HAP-1 (cell line): ENCODE measurements at regions not wholly inside any gene's neighbourhood (a gene's known extent, or its start where the extent isn't known, plus 50 kb on each side); places are given as distances from the start of the nearest gene placed in this dataset.

Source experiments
- DNase-seq, 2 experiments: peaks; one replicate each; pipeline ENCODE4 v3.0.0-alpha.2; 2016 to 2020; ENCODE audit warnings: low spot score in 2 of 2
- H3K27me3 ChIP-seq: fragments of 250-450 bp; sonication (Bioruptor Pico); 2 replicates; pipeline ENCODE4 v1.5.1; 2020; ENCODE audit warnings: low read depth, mild to moderate bottlenecking, moderate library complexity
- H3K36me3 ChIP-seq: fragments of 250-450 bp; sonication (Bioruptor Pico); replicated peaks from 2 replicates; pipeline ENCODE4 v1.5.1; 2020; ENCODE audit warnings: mild to moderate bottlenecking
- H3K4me1 ChIP-seq: fragments of 250-450 bp; sonication (Bioruptor Pico); 2 replicates; pipeline ENCODE4 v1.5.1; 2020; ENCODE audit warnings: mild to moderate bottlenecking
- H3K4me3 ChIP-seq: fragments of 250-450 bp; sonication (Bioruptor Pico); 2 replicates; pipeline ENCODE4 v1.5.1; 2020; ENCODE audit warnings: mild to moderate bottlenecking, moderate library complexity
- H3K9me3 ChIP-seq: fragments of 250-450 bp; sonication (Bioruptor Pico); 2 replicates; pipeline ENCODE4 v1.5.1; 2020; ENCODE audit warnings: mild to moderate bottlenecking, moderate library complexity
- in situ Hi-C: fragments of 300-500 bp; cut with MboI; formaldehyde crosslinking; loops from 3 replicates; pipeline ENCODE4 v1.14.3; 2020; ENCODE audit warnings: low sequenced_read_pairs, inconsistent platforms, mixed read lengths

GRCh38 chr5:92992073-92992472 lies 588.9 kb downstream of the NR2F1-AS1 start:
- Histone ChIP-seq H3K36me3 (no peaks in the 10 kb centered on the region), H3K9me3 (no peaks in the 10 kb centered on the region), H3K4me1 (no peaks in the 10 kb centered on the region), H3K27me3 (no peaks in the 10 kb centered on the region), H3K4me3 (no peak overlapping the region)
- in situ Hi-C loops, result no loop called here
- DNase-seq, result no peak

- in situ Hi-C loops, result no loop called here
- Histone ChIP-seq H3K27me3 (no peaks in the 10 kb centered on the region), H3K36me3 (no peaks in the 10 kb centered on the region)
Measured at GRCh38 chr5:92991581-92992067, 589.4 kb downstream of the NR2F1-AS1 start.

GRCh38 chr5:92990771-92991170 lies 590.2 kb downstream of the NR2F1-AS1 start:
- DNase-seq, result peak; percentile 22 to 36
- Histone ChIP-seq H3K4me3 (no peak overlapping the region), H3K9me3 (no peaks in the 10 kb centered on the region), H3K36me3 (no peaks in the 10 kb centered on the region), H3K4me1 (no peaks in the 10 kb centered on the region), H3K27me3 (no peaks in the 10 kb centered on the region)
- in situ Hi-C loops, result no loop called here

More at GRCh38 chr5:92991581-92992067, 589.4 kb downstream of the NR2F1-AS1 start:
- Histone ChIP-seq H3K4me3 (no peak overlapping the region), H3K9me3 (no peaks in the 10 kb centered on the region), H3K4me1 (no peaks in the 10 kb centered on the region)
- DNase-seq, result peak in 1 of 2 experiments; percentile 43

GRCh38 chr5:92981001-92981400 lies 600.0 kb downstream of the NR2F1-AS1 start:
- no peaks in the 10 kb centered on the region for H3K4me1 ChIP-seq
- no peaks in the 10 kb centered on the region for H3K36me3 ChIP-seq
- no peak overlapping the region for H3K4me3 ChIP-seq
- no peaks in the 10 kb centered on the region for H3K9me3 ChIP-seq
- in situ Hi-C loops, result no loop called here
- no peak for DNase-seq
- H3K27me3 ChIP-seq, result no peaks in the 10 kb centered on the region

- in situ Hi-C loops, result no loop called here
- no peak for DNase-seq
- no peak overlapping the region for H3K4me3 ChIP-seq
- no peaks in the 10 kb centered on the region for H3K9me3 ChIP-seq
- H3K4me1 ChIP-seq, result no peaks in the 10 kb centered on the region
- H3K27me3 ChIP-seq, result no peaks in the 10 kb centered on the region
- no peaks in the 10 kb centered on the region for H3K36me3 ChIP-seq
Measured at GRCh38 chr5:92980491-92980890, 600.5 kb downstream of the NR2F1-AS1 start.

GRCh38 chr5:92979716-92980115 lies 601.3 kb downstream of the NR2F1-AS1 start:
- DNase-seq, result no peak
- in situ Hi-C loops, result no loop called here
- no peaks in the 10 kb centered on the region for H3K36me3 ChIP-seq
- H3K4me1 ChIP-seq, result no peaks in the 10 kb centered on the region
- no peak overlapping the region for H3K4me3 ChIP-seq
- H3K27me3 ChIP-seq, result no peaks in the 10 kb centered on the region
- no peaks in the 10 kb centered on the region for H3K9me3 ChIP-seq

GRCh38 chr5:92977846-92978540 lies 603.0 kb downstream of the NR2F1-AS1 start:
- no peak for DNase-seq
- Histone ChIP-seq H3K36me3 (no peaks in the 10 kb centered on the region), H3K4me3 (no peak overlapping the region), H3K27me3 (no peaks in the 10 kb centered on the region), H3K9me3 (no peaks in the 10 kb centered on the region), H3K4me1 (no peaks in the 10 kb centered on the region)
- in situ Hi-C loops, result no loop called here

GRCh38 chr5:92976156-92976555 lies 604.9 kb downstream of the NR2F1-AS1 start:
- no peak for DNase-seq
- Histone ChIP-seq H3K4me1 (no peaks in the 10 kb centered on the region), H3K27me3 (no peaks in the 10 kb centered on the region), H3K9me3 (no peaks in the 10 kb centered on the region), H3K36me3 (no peaks in the 10 kb centered on the region), H3K4me3 (no peak overlapping the region)
- in situ Hi-C loops, result no loop called here

GRCh38 chr5:92969781-92970237 lies 611.2 kb downstream of the NR2F1-AS1 start:
- in situ Hi-C loops, result no loop called here
- no peaks in the 10 kb centered on the region for H3K4me1 ChIP-seq

GRCh38 chr5:92969191-92969780 lies 611.7 kb downstream of the NR2F1-AS1 start:
- H3K36me3 ChIP-seq, result no peaks in the 10 kb centered on the region
- H3K4me1 ChIP-seq, result no peaks in the 10 kb centered on the region
- H3K9me3 ChIP-seq, result no peaks in the 10 kb centered on the region
- no peaks in the 10 kb centered on the region for H3K27me3 ChIP-seq
- no peak for DNase-seq
- in situ Hi-C loops, result no loop called here
- no peak overlapping the region for H3K4me3 ChIP-seq

More at GRCh38 chr5:92969781-92970237, 611.2 kb downstream of the NR2F1-AS1 start:
- Histone ChIP-seq H3K9me3 (no peaks in the 10 kb centered on the region), H3K36me3 (no peaks in the 10 kb centered on the region), H3K27me3 (no peaks in the 10 kb centered on the region), H3K4me3 (no peak overlapping the region)
- DNase-seq, result no peak

- in situ Hi-C loops, result no loop called here
- no peaks in the 10 kb centered on the region for H3K9me3 ChIP-seq
- no peak overlapping the region for H3K4me3 ChIP-seq
- H3K27me3 ChIP-seq, result no peaks in the 10 kb centered on the region
- H3K4me1 ChIP-seq, result no peaks in the 10 kb centered on the region
- DNase-seq, result no peak
- H3K36me3 ChIP-seq, result no peaks in the 10 kb centered on the region
Measured at GRCh38 chr5:92963800-92964199, 617.2 kb downstream of the NR2F1-AS1 start.

- H3K4me1 ChIP-seq, result no peaks in the 10 kb centered on the region
- no peaks in the 10 kb centered on the region for H3K27me3 ChIP-seq
- DNase-seq, result peak; percentile 43 to 61
- H3K36me3 ChIP-seq, result no peaks in the 10 kb centered on the region
- H3K9me3 ChIP-seq, result no peaks in the 10 kb centered on the region
- no peak overlapping the region for H3K4me3 ChIP-seq
- in situ Hi-C loops, result no loop called here
Measured at GRCh38 chr5:92962752-92963151, 618.3 kb downstream of the NR2F1-AS1 start.

- no peaks in the 10 kb centered on the region for H3K4me1 ChIP-seq
- H3K9me3 ChIP-seq, result no peaks in the 10 kb centered on the region
- no peak for DNase-seq
- H3K27me3 ChIP-seq, result no peaks in the 10 kb centered on the region
- no peaks in the 10 kb centered on the region for H3K36me3 ChIP-seq
- no peak overlapping the region for H3K4me3 ChIP-seq
- in situ Hi-C loops, result no loop called here
Measured at GRCh38 chr5:92956886-92957285, 624.1 kb downstream of the NR2F1-AS1 start.

GRCh38 chr5:92952243-92952642 lies 628.8 kb downstream of the NR2F1-AS1 start:
- DNase-seq, result no peak
- in situ Hi-C loops, result no loop called here

More at GRCh38 chr5:92952243-92952642, 628.8 kb downstream of the NR2F1-AS1 start:
- no peaks in the 10 kb centered on the region for H3K9me3 ChIP-seq
- H3K36me3 ChIP-seq, result no peaks in the 10 kb centered on the region
- no peaks in the 10 kb centered on the region for H3K4me1 ChIP-seq
- no peak overlapping the region for H3K4me3 ChIP-seq
- H3K27me3 ChIP-seq, result no peaks in the 10 kb centered on the region
